ENCODE measurements at regions not wholly inside any gene's neighbourhood (a gene's known extent, or its start where the extent isn't known, plus 50 kb on each side); places are given as distances from the start of the nearest gene placed in this dataset.

DNA sequence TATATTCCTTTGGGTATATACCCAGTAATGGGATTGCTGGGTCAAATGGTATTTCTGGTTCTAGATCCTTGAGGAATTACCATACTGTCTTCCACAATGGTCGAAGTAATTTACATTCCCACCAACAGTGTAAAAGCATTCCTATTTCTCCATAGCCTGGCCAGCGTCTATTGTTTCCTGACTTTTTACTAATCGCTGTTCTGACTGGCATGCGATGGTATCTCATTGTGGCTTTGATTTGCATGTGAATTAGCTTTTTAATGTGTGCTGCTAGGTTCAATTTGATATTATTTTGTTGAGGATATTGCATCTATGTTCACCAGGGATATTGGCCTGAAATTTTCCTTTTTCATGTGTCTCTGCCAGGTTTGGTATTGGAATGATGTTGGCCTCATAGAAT is 67.4 kb upstream of the VRK2 start:
- DNase-seq (ENCODE audit: low spot score), result no peak
- H3K27ac Mint-ChIP-seq, result no peak overlapping the region
- H3K4me3 Mint-ChIP-seq, result no peak overlapping the region
- H3K9me3 Mint-ChIP-seq, result no peaks in the 10 kb centered on the region
- H3K4me1 Mint-ChIP-seq (ENCODE audit: low read depth), result no peaks in the 10 kb centered on the region
- no peaks in the 10 kb centered on the region for H3K27me3 Mint-ChIP-seq (ENCODE audit: low read depth)
- no peaks in the 10 kb centered on the region for H3K36me3 Mint-ChIP-seq (ENCODE audit: low read depth)

- Mint-ChIP-seq H3K36me3 (ENCODE audit: low read depth) (no peaks in the 10 kb centered on the region), H3K27me3 (ENCODE audit: low read depth) (no peaks in the 10 kb centered on the region), H3K4me3 (no peak overlapping the region), H3K4me1 (ENCODE audit: low read depth) (no peaks in the 10 kb centered on the region), H3K27ac (no peak overlapping the region), H3K9me3 (no peaks in the 10 kb centered on the region)
- no peak for DNase-seq (ENCODE audit: low spot score)
Observed at GRCh38 chr2:57981083-57981768, 65.4 kb upstream of the VRK2 start.

GRCh38 chr2:57987835-57988573 is 58.6 kb upstream of the VRK2 start:
- H3K9me3 Mint-ChIP-seq, result no peaks in the 10 kb centered on the region

GRCh38 chr2:57990118-57990725 is 56.4 kb upstream of the VRK2 start:
- Mint-ChIP-seq H3K4me3 (no peak overlapping the region), H3K27ac (no peak overlapping the region), H3K4me1 (ENCODE audit: low read depth) (no peaks in the 10 kb centered on the region), H3K9me3 (no peaks in the 10 kb centered on the region), H3K27me3 (ENCODE audit: low read depth) (no peaks in the 10 kb centered on the region), H3K36me3 (ENCODE audit: low read depth) (no peaks in the 10 kb centered on the region)
- no peak for DNase-seq (ENCODE audit: low spot score)

More at GRCh38 chr2:57987835-57988573, 58.6 kb upstream of the VRK2 start:
- Mint-ChIP-seq H3K4me3 (no peak overlapping the region), H3K36me3 (ENCODE audit: low read depth) (no peaks in the 10 kb centered on the region), H3K27me3 (ENCODE audit: low read depth) (no peaks in the 10 kb centered on the region), H3K27ac (no peak overlapping the region), H3K4me1 (ENCODE audit: low read depth) (no peaks in the 10 kb centered on the region)
- no peak for DNase-seq (ENCODE audit: low spot score)

Data from T-helper 2 cell treated with Interferon-gamma antibody and Interleukin-4, amounts not matched to agents 5 μg/mL and 100 μg/mL, for 36 hours (primary cell).